HG02642 (cell line): ENCODE measurements at regions not wholly inside any gene's neighbourhood (a gene's known extent, or its start where the extent isn't known, plus 50 kb on each side); places are given as distances from the start of the nearest gene placed in this dataset.

Experiments
- ATAC-seq: cut with Tn5 transposase; IDR thresholded peaks from one replicate; pipeline ENCODE4 v1.9.1; 2021; ENCODE audit warnings: mild to moderate bottlenecking; ENCODE audit not compliant: unreplicated experiment, poor library complexity

GRCh38 chr5:124592891-124593290 is 153.5 kb downstream of the ZNF608 start:
- ATAC-seq, result no peak

GRCh38 chr5:124591583-124591982 is 154.9 kb downstream of the ZNF608 start:
- ATAC-seq, result no peak

DNA sequence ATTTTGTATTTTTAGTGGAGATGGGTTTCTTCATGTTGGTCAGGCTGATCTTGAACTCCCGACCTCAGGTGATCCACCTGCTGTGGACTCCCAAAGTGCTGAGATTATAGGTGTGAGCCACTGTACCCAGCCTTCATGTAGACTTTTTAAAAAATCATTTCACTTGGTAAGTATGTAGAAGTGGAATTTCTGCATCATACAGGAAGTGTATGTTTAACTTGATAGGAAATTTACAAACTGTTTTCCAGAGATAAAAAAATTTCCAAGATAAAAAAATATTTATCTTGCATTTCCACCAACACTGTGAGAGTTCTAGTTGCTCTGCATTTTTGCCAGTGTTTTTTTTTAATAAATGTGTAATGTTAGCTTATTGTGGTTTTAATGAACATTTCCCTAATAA is 155.8 kb downstream of the ZNF608 start:
- no peak for ATAC-seq

DNA sequence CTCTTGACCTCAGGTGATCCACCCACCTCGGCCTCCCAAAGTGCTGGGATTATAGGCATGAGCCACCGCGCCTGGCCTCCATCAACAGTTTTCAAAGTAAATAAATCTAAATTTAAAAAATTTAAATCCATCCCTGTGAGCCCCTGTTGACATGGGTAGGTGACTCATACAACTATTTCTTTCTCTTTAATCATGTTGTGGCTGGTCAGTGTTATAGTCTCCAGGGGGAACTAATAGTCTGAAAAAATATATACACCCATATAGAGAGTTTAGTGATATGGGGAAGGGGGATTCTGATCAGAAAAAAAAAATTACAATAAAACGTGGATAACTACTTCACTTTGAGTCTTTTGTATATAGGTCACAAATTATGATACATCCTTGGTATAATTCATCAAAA is 159.2 kb downstream of the ZNF608 start:
- ATAC-seq, result no peak

- ATAC-seq, result peak; percentile 20
Observed at GRCh38 chr5:124584991-124585715, 161.3 kb downstream of the ZNF608 start.

GRCh38 chr5:124583469-124584350 is 162.7 kb downstream of the ZNF608 start:
- ATAC-seq, result peak; percentile 99

DNA sequence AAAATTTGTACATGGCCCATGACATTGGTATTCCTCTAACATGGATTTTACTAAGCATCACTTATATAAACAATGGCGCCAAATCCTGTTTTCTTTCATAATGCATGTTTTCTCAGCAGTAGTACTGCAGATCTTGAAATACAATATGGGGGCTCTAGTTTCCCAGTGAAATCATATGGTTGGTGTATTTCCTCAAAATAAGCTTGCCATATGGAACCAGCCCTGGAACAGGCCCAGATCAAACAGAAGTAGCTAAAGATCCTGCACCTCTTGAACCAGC is 163.9 kb downstream of the ZNF608 start:
- no peak for ATAC-seq

- ATAC-seq, result no peak
Observed at GRCh38 chr5:124581738-124582560, 164.5 kb downstream of the ZNF608 start.

- no peak for ATAC-seq
Observed at GRCh38 chr5:124580925-124581737, 165.3 kb downstream of the ZNF608 start.

DNA sequence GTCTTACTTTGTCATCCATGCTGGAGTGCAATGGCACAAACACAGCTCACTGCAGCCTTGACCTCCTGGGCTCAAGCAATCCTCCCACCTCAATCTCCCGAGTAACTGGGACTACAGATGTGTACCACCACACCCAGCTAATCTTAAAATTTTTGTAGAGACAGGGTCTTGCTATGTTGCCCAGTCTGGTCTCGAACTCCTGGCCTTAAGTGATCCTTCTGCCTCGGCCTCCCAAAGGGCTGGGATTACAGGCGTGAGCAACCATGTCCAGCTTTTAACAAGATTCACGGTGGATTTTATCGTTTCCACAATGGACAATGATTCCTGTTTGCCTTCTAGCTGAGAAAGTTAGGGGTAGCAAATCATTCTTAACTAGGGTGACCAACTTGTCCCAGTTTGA is 165.9 kb downstream of the ZNF608 start:
- ATAC-seq, result no peak

GRCh38 chr5:124576848-124577409 is 169.5 kb downstream of the ZNF608 start:
- peak; percentile 89 for ATAC-seq

GRCh38 chr5:124575725-124576124 is 170.7 kb downstream of the ZNF608 start:
- ATAC-seq, result no peak

DNA sequence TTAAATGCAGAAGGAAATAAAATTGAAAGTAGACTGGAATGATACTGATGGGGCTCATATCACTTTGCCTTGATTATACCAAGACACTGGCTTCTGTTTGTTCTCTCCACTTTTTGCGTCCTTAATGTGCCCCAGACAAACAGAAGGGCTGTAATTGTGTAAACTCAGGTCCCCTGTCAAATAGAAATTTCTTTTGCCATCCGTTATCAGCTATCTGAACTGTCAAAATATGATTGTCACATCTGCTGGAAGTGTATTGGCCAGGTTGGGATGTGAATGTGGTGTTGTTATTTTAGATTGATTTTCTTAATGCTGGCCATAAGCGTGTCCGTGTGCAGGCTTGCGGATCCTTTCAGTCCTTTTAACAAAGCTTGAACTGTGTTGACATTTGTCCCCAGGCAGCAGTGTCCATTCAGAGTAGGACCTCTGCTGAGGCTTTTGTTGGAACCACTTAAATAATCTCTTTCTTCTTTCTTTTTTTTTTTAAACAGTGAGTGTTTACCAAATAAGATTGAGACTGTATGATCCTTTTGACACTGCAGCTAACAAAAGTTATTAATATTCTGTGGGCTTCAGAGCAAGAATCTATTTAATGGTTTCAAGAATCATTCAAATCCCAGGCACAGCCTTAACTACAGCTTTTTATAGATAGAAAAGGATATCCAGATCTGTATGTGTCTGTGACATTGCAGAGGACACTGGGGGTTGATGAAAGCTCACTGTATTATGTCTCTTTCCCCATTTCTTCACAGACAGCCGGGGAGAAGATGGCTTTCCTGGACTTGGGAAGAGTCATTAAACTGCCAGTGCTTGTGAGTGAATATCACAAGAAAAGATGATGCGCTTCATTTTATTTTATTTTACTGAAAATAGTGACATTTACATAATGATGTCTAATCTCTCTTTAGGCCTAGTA is 171.7 kb downstream of the ZNF608 start:
- ATAC-seq, result no peak

DNA sequence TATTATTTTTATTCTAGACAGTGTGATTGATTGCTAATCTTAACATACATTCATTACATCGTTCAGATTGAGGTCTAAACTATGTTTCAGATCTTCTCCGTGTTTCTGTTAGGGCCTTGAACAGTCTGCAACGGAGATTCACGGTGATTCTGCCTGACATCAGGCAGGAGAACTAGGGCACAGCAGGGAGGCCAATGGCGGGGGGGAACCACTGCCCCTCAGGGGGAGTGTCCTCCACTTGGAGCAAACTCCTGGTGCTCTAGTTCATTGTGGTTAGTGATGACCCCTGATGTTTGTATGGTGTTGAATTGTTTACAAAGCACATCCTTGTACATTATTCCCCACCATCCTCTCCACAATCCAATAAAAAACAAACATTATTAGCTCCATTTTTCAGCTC is 173.5 kb downstream of the ZNF608 start:
- no peak for ATAC-seq

GRCh38 chr5:124570285-124571035 is 176.0 kb downstream of the ZNF608 start:
- ATAC-seq, result no peak

DNA sequence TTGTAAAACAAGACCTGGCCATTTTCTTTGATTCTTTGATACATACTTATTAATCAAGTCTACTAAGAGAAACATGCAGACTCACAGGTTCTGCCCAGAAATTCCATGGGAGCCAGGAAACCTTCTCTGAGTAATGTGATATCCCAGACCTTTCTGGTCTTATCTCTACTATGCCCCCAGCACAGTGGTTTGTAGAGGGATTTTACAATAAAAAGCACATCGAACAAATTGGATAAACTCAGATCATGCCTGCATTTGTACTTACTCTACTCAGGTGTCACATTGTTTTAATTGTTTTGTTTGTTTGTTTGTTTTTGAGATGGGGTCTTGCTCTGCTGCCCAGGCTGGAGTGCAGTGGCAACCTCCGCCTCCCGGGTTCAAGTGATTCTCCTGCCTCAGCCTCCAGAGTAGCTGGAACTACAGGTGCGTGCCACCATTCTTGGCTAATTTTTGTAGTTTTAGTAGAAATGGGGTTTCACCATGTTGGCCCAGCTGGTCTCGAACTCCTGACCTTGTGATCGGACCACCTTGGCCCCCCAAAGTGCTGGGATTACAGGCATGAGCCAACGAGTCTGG is 179.5 kb downstream of the ZNF608 start:
- ATAC-seq, result no peak

DNA sequence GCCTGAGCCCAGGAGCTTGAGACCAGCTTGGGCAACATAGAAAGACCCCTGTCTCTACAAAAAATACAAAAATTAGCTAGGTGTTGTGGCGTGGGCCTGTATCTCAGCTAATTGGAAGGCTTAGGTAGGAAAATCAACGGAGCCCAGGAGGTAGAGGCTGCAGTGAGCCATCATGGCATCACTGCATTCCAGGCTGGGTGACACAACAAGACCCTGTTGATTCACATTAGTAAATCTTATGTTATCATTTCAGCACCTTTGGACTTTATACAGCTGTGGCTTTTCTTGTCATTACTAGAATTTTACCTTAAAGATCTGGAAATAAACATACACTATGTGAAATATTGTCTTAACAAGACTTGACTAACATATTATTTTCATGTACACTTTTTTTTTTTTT is 185.0 kb downstream of the ZNF608 start:
- ATAC-seq, result no peak

- no peak for ATAC-seq
Observed at GRCh38 chr5:124560370-124560769, 186.1 kb downstream of the ZNF608 start.
